H9 (cell line): ENCODE measurements at regions not wholly inside any gene's neighbourhood (a gene's known extent, or its start where the extent isn't known, plus 50 kb on each side); places are given as distances from the start of the nearest gene placed in this dataset.

Source experiments
- DNase-seq: peaks from one replicate; pipeline ENCODE4 v3.0.0-alpha.2; 2017
- H2AFZ ChIP-seq: one replicate; pipeline ENCODE4 v1.6.1; 2013; ENCODE audit warnings: mild to moderate bottlenecking, low read length, control low read depth, moderate library complexity
- H2AK5ac ChIP-seq: 2 replicates; pipeline ENCODE4 v1.6.1; 2013; ENCODE audit warnings: low read length, control low read depth, mixed read lengths; ENCODE audit not compliant: insufficient read length
- H2BK120ac ChIP-seq: one replicate; pipeline ENCODE4 v1.6.1; 2013; ENCODE audit warnings: low read depth, mild to moderate bottlenecking, low read length, control low read depth, inconsistent platforms; ENCODE audit not compliant: poor library complexity, severe bottlenecking
- H2BK12ac ChIP-seq: 2 replicates; pipeline ENCODE4 v1.6.1; 2013; ENCODE audit warnings: low read length, control low read depth, mixed read lengths, low read depth; ENCODE audit not compliant: insufficient read length
- H2BK15ac ChIP-seq: 2 replicates; pipeline ENCODE4 v1.6.1; 2013; ENCODE audit warnings: low read depth, low read length, control low read depth
- H2BK20ac ChIP-seq: one replicate; pipeline ENCODE4 v1.6.1; 2013; ENCODE audit warnings: low read depth, mild to moderate bottlenecking, low read length, control low read depth, inconsistent platforms; ENCODE audit not compliant: poor library complexity, severe bottlenecking
- H2BK5ac ChIP-seq: 2 replicates; pipeline ENCODE4 v1.6.1; 2013; ENCODE audit warnings: low read length, control low read depth, mixed read lengths; ENCODE audit not compliant: insufficient read length
- H3K14ac ChIP-seq: 2 replicates; pipeline ENCODE4 v1.6.1; 2013; ENCODE audit warnings: low read length, control low read depth; ENCODE audit not compliant: insufficient read depth
- H3K18ac ChIP-seq: 2 replicates; pipeline ENCODE4 v1.6.1; 2013; ENCODE audit warnings: low read depth, mild to moderate bottlenecking, mixed read lengths, low read length, control low read depth; ENCODE audit not compliant: insufficient read length
- H3K23ac ChIP-seq: 2 replicates; pipeline ENCODE4 v1.6.1; 2013; ENCODE audit warnings: low read length, control low read depth, mixed read lengths, low read depth; ENCODE audit not compliant: insufficient read length
- H3K23me2 ChIP-seq: 2 replicates; pipeline ENCODE4 v1.6.1; 2013; ENCODE audit warnings: low read depth, mild to moderate bottlenecking, mixed read lengths, low read length, control low read depth; ENCODE audit not compliant: insufficient read length, poor library complexity, severe bottlenecking
- H3K27ac ChIP-seq: 2 replicates; pipeline ENCODE4 v1.5.1; 2013; ENCODE audit warnings: low read length, control low read depth, mixed read lengths, low read depth; ENCODE audit not compliant: insufficient read length
- H3K27me3 ChIP-seq: 2 replicates; pipeline ENCODE4 v1.6.1; 2013; ENCODE audit warnings: low read length, control low read depth, inconsistent platforms; ENCODE audit not compliant: insufficient read depth
- H3K4ac ChIP-seq: 2 replicates; pipeline ENCODE4 v1.6.1; 2013; ENCODE audit warnings: low read depth, mild to moderate bottlenecking, control low read depth, inconsistent platforms, low read length, moderate library complexity
- H3K4me1 ChIP-seq: 2 replicates; pipeline ENCODE4 v1.6.1; 2013; ENCODE audit warnings: low read length, control low read depth, inconsistent platforms; ENCODE audit not compliant: insufficient read depth
- H3K4me2 ChIP-seq: 2 replicates; pipeline ENCODE4 v1.6.1; 2013; ENCODE audit warnings: low read length, control low read depth, mixed read lengths; ENCODE audit not compliant: insufficient read length, insufficient read depth
- H3K56ac ChIP-seq: 2 replicates; pipeline ENCODE4 v1.6.1; 2013; ENCODE audit warnings: low read depth, mild to moderate bottlenecking, mixed read lengths, low read length, control low read depth; ENCODE audit not compliant: insufficient read length
- H3K79me1 ChIP-seq: 2 replicates; pipeline ENCODE4 v1.6.1; 2013; ENCODE audit warnings: low read depth, mild to moderate bottlenecking, moderate library complexity, low read length, control low read depth, inconsistent platforms; ENCODE audit not compliant: insufficient read depth, poor library complexity, severe bottlenecking
- H3K79me2 ChIP-seq: 2 replicates; pipeline ENCODE4 v1.6.1; 2013; ENCODE audit warnings: low read length, control low read depth, inconsistent platforms; ENCODE audit not compliant: insufficient read depth
- H3K9ac ChIP-seq: 2 replicates; pipeline ENCODE4 v1.6.1; 2013; ENCODE audit warnings: low read length, control low read depth, mixed read lengths; ENCODE audit not compliant: insufficient read length; ENCODE audit errors: extremely low read depth
- H3K9me3 ChIP-seq: one replicate; pipeline ENCODE4 v1.6.1; 2013; ENCODE audit warnings: low read depth, low read length, inconsistent platforms; ENCODE audit not compliant: control insufficient read depth
- H3T11ph ChIP-seq: one replicate; pipeline ENCODE4 v1.6.1; 2013; ENCODE audit warnings: mild to moderate bottlenecking, low read length, control low read depth, inconsistent platforms
- H4K20me1 ChIP-seq: one replicate; pipeline ENCODE4 v1.6.1; 2013; ENCODE audit not compliant: control insufficient read depth, insufficient read length, insufficient read depth
- H4K5ac ChIP-seq: 2 replicates; pipeline ENCODE4 v1.6.1; 2013; ENCODE audit warnings: low read depth, mild to moderate bottlenecking, mixed read lengths, low read length, control low read depth; ENCODE audit not compliant: insufficient read length
- H4K8ac ChIP-seq: replicated peaks from 2 replicates; pipeline ENCODE4 v1.6.1; 2013; ENCODE audit warnings: low read length, control low read depth, mixed read lengths, low read depth; ENCODE audit not compliant: insufficient read length
- H4K91ac ChIP-seq: 2 replicates; pipeline ENCODE4 v1.6.1; 2013; ENCODE audit warnings: low read depth, mild to moderate bottlenecking, moderate library complexity, mixed read lengths, low read length, control low read depth; ENCODE audit not compliant: insufficient read length
- H3K27ac Mint-ChIP-seq, 3 experiments: 2 replicates in 2 of 3; 3 replicates in 1 of 3; pipeline ENCODE4 v1.8.0; 2020 to 2021; ENCODE audit warnings: mixed read lengths in 3 of 3, mild to moderate bottlenecking in 1 of 3, moderate library complexity in 1 of 3
- H3K27me3 Mint-ChIP-seq: 2 replicates; pipeline ENCODE4 v1.8.0; 2021; ENCODE audit warnings: low read depth, mild to moderate bottlenecking, moderate library complexity, mixed read lengths
- H3K36me3 Mint-ChIP-seq, 3 experiments: 2 replicates in 2 of 3; 3 replicates in 1 of 3; pipeline ENCODE4 v1.8.0; 2020 to 2021; ENCODE audit warnings: low read depth in 3 of 3, mixed read lengths in 3 of 3; ENCODE audit not compliant: insufficient read depth in 1 of 3
- H3K4me1 Mint-ChIP-seq, 2 experiments: 2 replicates each; pipeline ENCODE4 v1.8.0; 2020; ENCODE audit warnings: mixed read lengths in 2 of 2
- H3K4me3 Mint-ChIP-seq, 2 experiments: 2 replicates in 1 of 2; 3 replicates in 1 of 2; pipeline ENCODE4 v1.8.0; 2020 to 2021; ENCODE audit warnings: mild to moderate bottlenecking in 2 of 2, mixed read lengths in 2 of 2, moderate library complexity in 1 of 2
- H3K9me3 Mint-ChIP-seq, 2 experiments: 2 replicates in 1 of 2; 3 replicates in 1 of 2; pipeline ENCODE4 v1.8.0; 2020; ENCODE audit warnings: mild to moderate bottlenecking in 2 of 2, mixed read lengths in 2 of 2, moderate library complexity in 1 of 2
- CTCF ChIP-seq: fragments of 200-600 bp; sonication (generic); conservative IDR thresholded peaks from 3 replicates; pipeline ENCODE4 v1.8.0; 2021; ENCODE audit warnings: antibody characterized with exemption, mild to moderate bottlenecking
- WGBS: extraction: QIAGEN DNeasy Blood & Tissue Kit; methylation state at CpG from one replicate; pipeline ENCODE4 v1.1.7; 2013; ENCODE audit warnings: missing lambda C conversion rate, low lambda C conversion rate, mixed read lengths; ENCODE audit not compliant: insufficient read length; ENCODE audit errors: extremely low coverage; 5-methylcytosine and 5-hydroxymethylcytosine counted together

GRCh38 chr2:42843131-42843530 is 50.7 kb upstream of the HAAO start:
- Histone ChIP-seq H3K9me3 (no peaks in the 10 kb centered on the region), H2BK5ac (no peak overlapping the region), H4K5ac (no peak overlapping the region), H3K9ac (no peak overlapping the region), H3K56ac (no peak overlapping the region), H2AFZ (no peak overlapping the region), H3K23ac (no peak overlapping the region), H3K4me2 (no peak overlapping the region), H2BK15ac (no peak overlapping the region), H3K14ac (no peak overlapping the region), H3K18ac (no peak overlapping the region), H2AK5ac (no peak overlapping the region), H3T11ph (no peak overlapping the region), H2BK120ac (no peak overlapping the region), H3K23me2 (no peaks in the 10 kb centered on the region), H2BK20ac (no peak overlapping the region), H3K27ac (no peak overlapping the region), H3K79me2 (no peaks in the 10 kb centered on the region), H3K27me3 (no peaks in the 10 kb centered on the region), H4K20me1 (no peaks in the 10 kb centered on the region), H3K4ac (no peak overlapping the region), H4K91ac (no peak overlapping the region), H2BK12ac (no peak overlapping the region), H4K8ac (no peak overlapping the region), H3K4me1 (no peaks in the 10 kb centered on the region), H3K79me1 (no peaks in the 10 kb centered on the region)
- Mint-ChIP-seq H3K4me1 (peaks cover 6 to 11% of the 10 kb centered on the region in 2 experiments), H3K4me3 (no peak overlapping the region), H3K36me3 (no peaks in the 10 kb centered on the region), H3K27ac (no peak overlapping the region), H3K27me3 (no peaks in the 10 kb centered on the region; the same call in 1 of the 2 replicates), H3K9me3 (no peaks in the 10 kb centered on the region)
- no CpG with 5 or more reads among the region's 6 CpGs for WGBS
- DNase-seq: no peak
- TF ChIP-seq CTCF: no peak
